Effector CD8-positive, alpha-beta T cell (primary cell): ENCODE measurements at regions not wholly inside any gene's neighbourhood (a gene's known extent, or its start where the extent isn't known, plus 50 kb on each side); places are given as distances from the start of the nearest gene placed in this dataset.

Experiments
- DNase-seq: peaks from one replicate; lab custom pipeline; 2025; lab: John Stamatoyannopoulos, UW

- no peak for DNase-seq
Observed at GRCh38 chr2:240343548-240343947, 91.9 kb upstream of the GPC1 start.

- no peak for DNase-seq
Observed at GRCh38 chr2:240344904-240345303, 90.6 kb upstream of the GPC1 start.

GRCh38 chr2:240346015-240346752 lies 89.3 kb upstream of the GPC1 start:
- no peak for DNase-seq

GRCh38 chr2:240346753-240347372 lies 88.6 kb upstream of the GPC1 start:
- DNase-seq = no peak

- no peak for DNase-seq
Observed at GRCh38 chr2:240347373-240347940, 88.0 kb upstream of the GPC1 start.

- DNase-seq = no peak
Observed at GRCh38 chr2:240347949-240348500, 87.4 kb upstream of the GPC1 start.

- DNase-seq = no peak
Observed at GRCh38 chr2:240348522-240348921, 86.9 kb upstream of the GPC1 start.

- no peak for DNase-seq
Observed at GRCh38 chr2:240349133-240350005, 86.1 kb upstream of the GPC1 start.

- no peak for DNase-seq
Observed at GRCh38 chr2:240350006-240350355, 85.5 kb upstream of the GPC1 start.

GRCh38 chr2:240350696-240351087 lies 84.8 kb upstream of the GPC1 start:
- DNase-seq = no peak

- DNase-seq = no peak
Observed at GRCh38 chr2:240351088-240351741, 84.2 kb upstream of the GPC1 start.

GRCh38 chr2:240351826-240352426 lies 83.5 kb upstream of the GPC1 start:
- DNase-seq = no peak

GRCh38 chr2:240353086-240353798 lies 82.2 kb upstream of the GPC1 start:
- no peak for DNase-seq

GRCh38 chr2:240353944-240354343 lies 81.5 kb upstream of the GPC1 start:
- DNase-seq = no peak

GRCh38 chr2:240355001-240355891 lies 80.2 kb upstream of the GPC1 start:
- no peak for DNase-seq

GRCh38 chr2:240355962-240356361 lies 79.5 kb upstream of the GPC1 start:
- no peak for DNase-seq

GRCh38 chr2:240356700-240357640 lies 78.5 kb upstream of the GPC1 start:
- no peak for DNase-seq

GRCh38 chr2:240357641-240358012 lies 77.8 kb upstream of the GPC1 start:
- no peak for DNase-seq
